Uterus (tissue), 3 donors: ENCODE measurements at regions not wholly inside any gene's neighbourhood (a gene's known extent, or its start where the extent isn't known, plus 50 kb on each side); places are given as distances from the start of the nearest gene placed in this dataset.

Source experiments
- DNase-seq, 2 donors: peaks; one replicate each; pipeline ENCODE4 v3.0.0-alpha.2; 2019 to 2020
- H3K27ac ChIP-seq, 2 donors: fragments of 200-600 bp; sonication (generic); 1 replicate in 1 of 2; 2 replicates in 1 of 2; pipeline ENCODE4 v1.5.1; 2016 to 2018
- H3K27me3 ChIP-seq, 2 donors: fragments of 200-600 bp; sonication (generic); one replicate each; pipeline ENCODE4 v1.5.1; 2018 to 2019; ENCODE audit warnings: control low read depth in 1 of 2
- H3K36me3 ChIP-seq, 2 donors: fragments of 200-600 bp; sonication (generic); one replicate each; pipeline ENCODE4 v1.5.1; 2019; ENCODE audit warnings: control low read depth in 1 of 2
- H3K4me1 ChIP-seq, 2 donors: fragments of 200-600 bp; sonication (generic); one replicate each; pipeline ENCODE4 v1.5.1; 2018 to 2019; ENCODE audit warnings: control low read depth in 1 of 2
- H3K4me3 ChIP-seq, 2 donors: fragments of 200-600 bp; sonication (generic); 1 replicate in 1 of 2; 2 replicates in 1 of 2; pipeline ENCODE4 v1.5.1; 2018 to 2019; ENCODE audit warnings: mild to moderate bottlenecking in 1 of 2
- H3K9me3 ChIP-seq, 2 donors: fragments of 200-600 bp; sonication (generic); one replicate each; pipeline ENCODE4 v1.5.1; 2019; ENCODE audit warnings: control low read depth in 1 of 2
- CTCF ChIP-seq, 4 experiments: fragments of 200-600 bp in 2 of 4; fragments of 450-650 bp in 2 of 4; sonication (generic) in 2 of 4; IDR thresholded peaks; one replicate each; pipeline ENCODE4 v1.5.1; 2016 to 2019; ENCODE audit warnings: antibody characterized with exemption in 4 of 4, mild to moderate bottlenecking in 2 of 4, moderate library complexity in 1 of 4
- POLR2A ChIP-seq, 2 donors: fragments of 450-650 bp; IDR thresholded peaks; one replicate each; pipeline ENCODE4 v1.6.1; 2016; ENCODE audit warnings: antibody characterized with exemption in 2 of 2, mild to moderate bottlenecking in 1 of 2, moderate library complexity in 1 of 2
- intact Hi-C: fragments of 100-400 bp; cut with DNase I; formaldehyde crosslinking; loops from one replicate; pipeline ENCODE4 v1.15.1; 2023; ENCODE audit warnings: low total_unique reads
- donor health status: DM: yes; HTN: yes; CAD: no.

GRCh38 chr4:107546638-107547037, 173.4 kb downstream of the PAPSS1 start:
- no peaks in the 10 kb centered on the region for H3K9me3 ChIP-seq
- H3K27ac ChIP-seq, result no peak overlapping the region

GRCh38 chr4:107541511-107541910, 178.5 kb downstream of the PAPSS1 start:
- DNase-seq, result no peak
- H3K9me3 ChIP-seq, result no peaks in the 10 kb centered on the region
- no peaks in the 10 kb centered on the region for H3K36me3 ChIP-seq
- H3K4me3 ChIP-seq, result no peak overlapping the region
- no peak overlapping the region for H3K27ac ChIP-seq
- no peak for TF ChIP-seq CTCF (IDR thresholded peaks at IDR 0.05)
- TF ChIP-seq POLR2A (IDR thresholded peaks at IDR 0.05), result no peak
- no peaks in the 10 kb centered on the region for H3K27me3 ChIP-seq
- intact Hi-C loops, result no loop called here
- H3K4me1 ChIP-seq, result no peaks in the 10 kb centered on the region

More at GRCh38 chr4:107546638-107547037, 173.4 kb downstream of the PAPSS1 start:
- Histone ChIP-seq H3K27me3 (no peaks in the 10 kb centered on the region), H3K4me1 (no peaks in the 10 kb centered on the region), H3K36me3 (no peaks in the 10 kb centered on the region), H3K4me3 (no peak overlapping the region)
- intact Hi-C loops, result no loop called here
- TF ChIP-seq POLR2A (IDR thresholded peaks at IDR 0.05) (no peak), CTCF (IDR thresholded peaks at IDR 0.05) (no peak)
- no peak for DNase-seq

GRCh38 chr4:107531927-107532326, 188.1 kb downstream of the PAPSS1 start:
- no peaks in the 10 kb centered on the region for H3K4me1 ChIP-seq
- no peaks in the 10 kb centered on the region for H3K36me3 ChIP-seq
- H3K27me3 ChIP-seq, result no peaks in the 10 kb centered on the region
- H3K9me3 ChIP-seq, result no peaks in the 10 kb centered on the region
- H3K4me3 ChIP-seq, result no peak overlapping the region
- no peak overlapping the region for H3K27ac ChIP-seq
- no peak for DNase-seq
- intact Hi-C loops, result no loop called here
- TF ChIP-seq POLR2A (IDR thresholded peaks at IDR 0.05), result no peak
- no peak for TF ChIP-seq CTCF (IDR thresholded peaks at IDR 0.05)

GRCh38 chr4:107520368-107520767, 199.7 kb downstream of the PAPSS1 start:
- Histone ChIP-seq H3K27me3 (no peaks in the 10 kb centered on the region), H3K4me3 (no peak overlapping the region), H3K27ac (no peak overlapping the region), H3K9me3 (no peaks in the 10 kb centered on the region), H3K4me1 (no peaks in the 10 kb centered on the region), H3K36me3 (no peaks in the 10 kb centered on the region)
- no peak for DNase-seq
- TF ChIP-seq CTCF (IDR thresholded peaks at IDR 0.05) (no peak), POLR2A (IDR thresholded peaks at IDR 0.05) (no peak)
- intact Hi-C loops, result no loop called here

GRCh38 chr4:107519053-107519452, 201.0 kb downstream of the PAPSS1 start:
- no peak overlapping the region for H3K4me3 ChIP-seq
- H3K27ac ChIP-seq, result no peak overlapping the region
- intact Hi-C loops, result no loop called here
- H3K4me1 ChIP-seq, result no peaks in the 10 kb centered on the region
- TF ChIP-seq POLR2A (IDR thresholded peaks at IDR 0.05) (no peak), CTCF (IDR thresholded peaks at IDR 0.05) (peak; percentile 23 to 30 (median 27))
- DNase-seq, result no peak
- H3K27me3 ChIP-seq, result no peaks in the 10 kb centered on the region
- no peaks in the 10 kb centered on the region for H3K36me3 ChIP-seq
- no peaks in the 10 kb centered on the region for H3K9me3 ChIP-seq
